SK-N-SH (cell line): ENCODE measurements at regions not wholly inside any gene's neighbourhood (a gene's known extent, or its start where the extent isn't known, plus 50 kb on each side); places are given as distances from the start of the nearest gene placed in this dataset.

Experiments used
- CTCF ChIP-seq: fragments of 200-600 bp; sonication (generic); IDR thresholded peaks from 2 replicates; pipeline ENCODE4 v1.6.1; 2017; ENCODE audit warnings: antibody characterized with exemption, mild to moderate bottlenecking, moderate library complexity
- FOSL2 ChIP-seq: IDR thresholded peaks from 2 replicates; pipeline ENCODE4 v1.4.0; 2012; ENCODE audit warnings: low read depth, mild to moderate bottlenecking, moderate library complexity, borderline replicate concordance
- FOXJ3 ChIP-seq: sonication (generic); formaldehyde crosslinking; IDR thresholded peaks from 2 replicates; pipeline ENCODE4 v1.5.1; 2020; ENCODE audit warnings: mild to moderate bottlenecking, missing genetic modification reagents
- MXI1 ChIP-seq: IDR thresholded peaks from 2 replicates; pipeline ENCODE4 v1.6.1; 2012; ENCODE audit warnings: mild to moderate bottlenecking, low read depth, low read length, improper control_type of control experiment
- POLR2AphosphoS5 ChIP-seq: IDR thresholded peaks from 2 replicates; pipeline ENCODE4 v1.6.1; 2012; ENCODE audit warnings: low read depth, low read length
- TAF1 ChIP-seq: IDR thresholded peaks from 2 replicates; pipeline ENCODE4 v1.6.1; 2012; ENCODE audit warnings: low read depth, mild to moderate bottlenecking, low read length, moderate library complexity, borderline replicate concordance
- YY1 ChIP-seq: IDR thresholded peaks from 2 replicates; pipeline ENCODE4 v1.4.0; 2012; ENCODE audit warnings: low read depth, mild to moderate bottlenecking

DNA sequence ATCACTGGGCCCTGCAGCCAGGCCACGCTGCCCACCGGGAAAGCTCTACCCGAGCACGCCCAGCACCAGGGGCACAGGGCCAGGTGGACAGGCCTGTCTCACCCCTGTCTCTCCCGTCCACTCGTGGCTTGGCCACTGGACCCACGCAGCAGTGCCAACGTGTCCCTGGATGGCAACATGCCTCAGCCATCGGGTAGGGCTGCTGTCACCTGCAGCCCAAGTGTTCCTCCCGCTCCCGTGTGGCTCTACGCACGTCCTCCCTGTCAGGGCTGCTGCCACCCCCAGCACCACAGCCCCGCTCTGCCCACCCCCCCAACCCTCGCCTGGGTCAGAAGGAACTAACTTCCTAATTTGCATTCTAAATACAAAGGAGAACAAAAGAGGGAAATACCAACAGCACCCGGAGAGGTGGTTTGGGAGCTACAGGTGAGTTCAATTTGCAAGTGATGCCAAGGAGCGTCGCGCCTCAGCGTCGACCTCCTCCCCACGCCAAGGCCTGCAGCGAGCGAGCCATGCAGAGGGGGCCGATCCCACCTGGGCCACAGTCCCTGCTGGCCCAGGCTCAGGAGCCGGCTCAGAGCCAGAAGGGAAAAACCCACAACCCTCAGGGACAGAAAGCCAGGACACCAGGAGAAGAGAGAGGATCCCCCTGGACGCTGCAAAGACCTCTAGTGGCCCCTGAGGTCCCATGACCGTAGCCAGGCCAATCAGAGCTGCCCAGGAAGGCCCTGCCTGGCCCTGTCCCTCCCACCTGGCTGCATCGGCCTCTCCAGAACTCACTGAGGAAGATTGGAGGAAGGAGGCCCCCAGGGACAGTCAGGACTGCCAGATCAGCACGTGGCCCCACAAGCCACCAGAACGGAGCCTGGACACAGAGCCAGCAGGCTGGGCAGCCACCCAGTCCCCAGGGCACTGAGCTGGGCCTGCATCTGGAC lies 128.4 kb upstream of the SPACA7 start:
- TF ChIP-seq FOSL2 (no peak), FOXJ3 (no peak), TAF1 (no peak), CTCF (no peak), POLR2AphosphoS5 (no peak), YY1 (no peak), MXI1 (no peak)
